Astrocyte (in vitro differentiated cells and primary cell): ENCODE measurements at regions not wholly inside any gene's neighbourhood (a gene's known extent, or its start where the extent isn't known, plus 50 kb on each side); places are given as distances from the start of the nearest gene placed in this dataset.
"Not testable (repeated sequence)": the region's sequence is repeated elsewhere in the genome, so short reads cannot be mapped to it uniquely, and the experiment has no call there.

Source experiments
- CTCF ChIP-seq: IDR thresholded peaks from 2 replicates; pipeline ENCODE4 v1.5.1; 2011; ENCODE audit warnings: low read depth, mild to moderate bottlenecking, inconsistent platforms, low read length, moderate library complexity; ENCODE audit not compliant: insufficient read depth
- EZH2 ChIP-seq: IDR thresholded peaks from 2 replicates; pipeline ENCODE4 v1.6.1; 2012; ENCODE audit warnings: mild to moderate bottlenecking, low read length, inconsistent platforms; ENCODE audit not compliant: insufficient read depth

DNA sequence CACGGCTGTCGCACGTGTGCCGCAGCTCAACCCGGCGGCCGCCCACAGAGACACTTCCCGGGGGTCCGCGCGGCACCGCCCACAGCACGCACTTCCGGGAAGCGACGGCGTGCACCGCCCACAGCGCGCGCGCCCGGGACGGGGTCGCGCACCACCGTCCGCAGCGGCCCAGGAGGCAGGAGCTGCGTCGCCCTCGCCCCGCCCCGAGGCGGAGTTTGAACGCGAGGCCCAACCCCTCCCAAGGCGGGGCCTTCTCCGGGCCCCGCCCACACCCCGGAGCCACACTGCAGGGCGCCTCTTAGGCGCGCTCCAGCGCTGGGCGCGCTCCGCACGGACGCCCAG, 5366.8 kb upstream of the TPTE start:
- TF ChIP-seq CTCF, EZH2: not testable (repeated sequence)
